ENCODE measurements at regions not wholly inside any gene's neighbourhood (a gene's known extent, or its start where the extent isn't known, plus 50 kb on each side); places are given as distances from the start of the nearest gene placed in this dataset.

GRCh38 chr7:68258609-68259008 is 1262.0 kb downstream of the TYW1 start:
- no peak overlapping the region for H3K4me3 ChIP-seq (ENCODE audit: low read depth, low read length, poor library complexity, severe bottlenecking)
- DNase-seq (ENCODE audit: low spot score): peak; percentile 53
- H3K27ac ChIP-seq (ENCODE audit: low read depth, low read length, poor library complexity, severe bottlenecking): no peak overlapping the region
- no TSS peak for BruUV-seq (replicated peaks)
- POLR2A ChIA-PET (ENCODE audit: low non-redundant PET): no interaction called here
- H3K27me3 ChIP-seq (replicated peaks; ENCODE audit: insufficient read depth, low read depth, low read length, poor library complexity): peaks cover 15% of the 10 kb centered on the region
- TF ChIP-seq EZH2 (IDR thresholded peaks at IDR 0.05; ENCODE audit: borderline replicate concordance, low read depth, low read length, poor library complexity, severe bottlenecking) (no peak), CTCF (conservative IDR thresholded peaks at IDR 0.05; ENCODE audit: low read depth, low read length) (no peak)
- no peaks in the 10 kb centered on the region for H3K9me3 ChIP-seq (ENCODE audit: low read depth, low read length, poor library complexity, severe bottlenecking)
- intact Hi-C loops (cut with micrococcal nuclease; ENCODE audit: unreplicated experiment): no loop called here
- peaks cover 5% of the 10 kb centered on the region for H3K4me1 ChIP-seq (ENCODE audit: insufficient read depth, low read length, poor library complexity, severe bottlenecking)
- CTCF ChIA-PET: interaction anchor here (0.6 kb wide), 1 partner anchor 588 kb away, joined by 3 read pairs; no protein-coding TSS in a partner anchor
- no peaks in the 10 kb centered on the region for H3K36me3 ChIP-seq (ENCODE audit: insufficient read depth, low read length, poor library complexity, severe bottlenecking)

GRCh38 chr7:68265258-68265657 is 1268.6 kb downstream of the TYW1 start:
- intact Hi-C loops (cut with micrococcal nuclease; ENCODE audit: unreplicated experiment): no loop called here
- Histone ChIP-seq H3K4me3 (ENCODE audit: low read depth, low read length, poor library complexity, severe bottlenecking) (no peak overlapping the region), H3K36me3 (ENCODE audit: insufficient read depth, low read length, poor library complexity, severe bottlenecking) (no peaks in the 10 kb centered on the region), H3K9me3 (ENCODE audit: low read depth, low read length, poor library complexity, severe bottlenecking) (peaks cover 16% of the 10 kb centered on the region), H3K27me3 (replicated peaks; ENCODE audit: insufficient read depth, low read depth, low read length, poor library complexity) (no peaks in the 10 kb centered on the region), H3K4me1 (ENCODE audit: insufficient read depth, low read length, poor library complexity, severe bottlenecking) (no peaks in the 10 kb centered on the region), H3K27ac (ENCODE audit: low read depth, low read length, poor library complexity, severe bottlenecking) (no peak overlapping the region)
- no TSS peak for BruUV-seq (replicated peaks)
- POLR2A ChIA-PET (ENCODE audit: low non-redundant PET): no interaction called here
- TF ChIP-seq EZH2 (IDR thresholded peaks at IDR 0.05; ENCODE audit: borderline replicate concordance, low read depth, low read length, poor library complexity, severe bottlenecking) (no peak), CTCF (conservative IDR thresholded peaks at IDR 0.05; ENCODE audit: low read depth, low read length) (no peak)
- no peak for DNase-seq (ENCODE audit: low spot score)
- CTCF ChIA-PET: no interaction called here

GRCh38 chr7:68266004-68266579 is 1269.5 kb downstream of the TYW1 start:
- Histone ChIP-seq H3K4me1 (ENCODE audit: insufficient read depth, low read length, poor library complexity, severe bottlenecking) (no peaks in the 10 kb centered on the region), H3K27ac (ENCODE audit: low read depth, low read length, poor library complexity, severe bottlenecking) (no peak overlapping the region), H3K27me3 (replicated peaks; ENCODE audit: insufficient read depth, low read depth, low read length, poor library complexity) (no peaks in the 10 kb centered on the region), H3K9me3 (ENCODE audit: low read depth, low read length, poor library complexity, severe bottlenecking) (peaks cover 16% of the 10 kb centered on the region), H3K4me3 (ENCODE audit: low read depth, low read length, poor library complexity, severe bottlenecking) (no peak overlapping the region), H3K36me3 (ENCODE audit: insufficient read depth, low read length, poor library complexity, severe bottlenecking) (no peaks in the 10 kb centered on the region)
- TF ChIP-seq EZH2 (IDR thresholded peaks at IDR 0.05; ENCODE audit: borderline replicate concordance, low read depth, low read length, poor library complexity, severe bottlenecking) (no peak), CTCF (conservative IDR thresholded peaks at IDR 0.05; ENCODE audit: low read depth, low read length) (no peak)
- intact Hi-C loops (cut with micrococcal nuclease; ENCODE audit: unreplicated experiment): no loop called here
- POLR2A ChIA-PET (ENCODE audit: low non-redundant PET): no interaction called here
- no TSS peak for BruUV-seq (replicated peaks)
- DNase-seq (ENCODE audit: low spot score): no peak
- CTCF ChIA-PET: no interaction called here

Data from A673 (cell line).